HL-60/S4 treated with phorbol 12-myristate 13-acetate at 8.2 ng/mL for 4 days and 3 days (cell line): ENCODE measurements at regions not wholly inside any gene's neighbourhood (a gene's known extent, or its start where the extent isn't known, plus 50 kb on each side); places are given as distances from the start of the nearest gene placed in this dataset.

Source experiments
- in situ Hi-C: fragments of 300-500 bp; cut with MboI; formaldehyde crosslinking; loops from 2 replicates; pipeline ENCODE4 v1.15.0; 2022; ENCODE audit warnings: low sequenced_read_pairs

DNA sequence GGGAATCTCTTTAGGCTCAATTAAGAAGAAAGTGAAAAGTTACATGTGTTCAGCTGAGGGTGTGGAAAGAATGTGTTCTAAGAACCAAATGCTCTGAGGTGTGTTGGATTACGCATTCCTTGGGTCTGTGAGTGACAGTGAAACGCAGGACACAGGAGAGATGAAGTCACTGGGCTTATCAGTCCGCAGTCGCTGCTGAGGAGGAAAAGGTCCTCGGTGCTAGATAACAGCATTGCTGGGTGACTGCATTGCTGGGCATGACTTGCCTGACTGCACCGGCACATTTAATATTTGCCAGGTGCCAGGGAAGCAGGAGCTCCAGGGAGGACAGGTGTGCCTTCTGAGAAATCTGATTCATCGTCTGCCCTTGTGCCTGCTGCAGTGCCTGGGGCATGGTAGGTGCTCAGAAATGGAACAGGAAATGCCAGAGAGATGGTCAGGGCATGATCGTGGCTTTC, 64.4 kb upstream of the FZD10 start:
- in situ Hi-C loops: no loop called here

- in situ Hi-C loops: no loop called here
These were observed 63.8 kb upstream of the FZD10 start for GRCh38 chr12:130098301-130099005.

DNA sequence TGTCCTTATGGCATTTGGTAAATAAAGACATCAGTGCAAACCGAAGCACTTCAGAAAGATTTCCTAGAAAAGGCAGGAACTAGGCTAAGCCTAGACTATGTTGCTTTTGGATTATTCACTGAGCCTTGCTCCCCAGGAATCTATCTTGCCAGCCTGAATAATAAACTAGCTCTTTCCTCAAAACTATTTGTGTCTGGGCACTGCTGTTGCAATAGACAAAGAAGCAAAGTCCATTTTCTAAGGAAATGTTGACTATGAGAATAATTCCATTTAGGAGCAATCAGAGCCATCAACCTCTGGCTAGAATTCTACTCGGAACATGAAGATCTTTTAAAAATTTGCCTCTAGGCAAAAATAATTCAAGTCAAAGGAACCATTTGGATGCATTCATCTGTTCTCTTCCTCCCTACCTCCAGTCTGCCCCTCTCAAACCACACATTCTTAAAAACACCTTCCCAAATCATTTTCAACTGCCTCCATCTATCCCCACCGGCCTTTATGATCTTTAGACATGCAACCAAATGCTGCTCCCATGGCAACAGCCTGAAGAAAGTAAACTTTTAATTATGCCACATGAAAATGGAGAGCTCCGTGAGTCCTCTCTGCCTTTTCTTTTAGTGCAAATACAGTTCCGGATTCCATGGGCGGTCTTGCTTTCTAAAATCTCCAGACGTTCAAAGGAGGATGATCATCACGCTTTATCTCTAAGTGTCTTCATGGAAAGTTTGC, 61.5 kb upstream of the FZD10 start:
- in situ Hi-C loops: no loop called here

- in situ Hi-C loops: no loop called here
These were observed 60.9 kb upstream of the FZD10 start for GRCh38 chr12:130101370-130101769.

- in situ Hi-C loops: no loop called here
These were observed 60.0 kb upstream of the FZD10 start for GRCh38 chr12:130102266-130102665.

GRCh38 chr12:130104571-130105106, 57.6 kb upstream of the FZD10 start:
- in situ Hi-C loops: no loop called here

- in situ Hi-C loops: no loop called here
These were observed 53.0 kb upstream of the FZD10 start for GRCh38 chr12:130109062-130109945.

DNA sequence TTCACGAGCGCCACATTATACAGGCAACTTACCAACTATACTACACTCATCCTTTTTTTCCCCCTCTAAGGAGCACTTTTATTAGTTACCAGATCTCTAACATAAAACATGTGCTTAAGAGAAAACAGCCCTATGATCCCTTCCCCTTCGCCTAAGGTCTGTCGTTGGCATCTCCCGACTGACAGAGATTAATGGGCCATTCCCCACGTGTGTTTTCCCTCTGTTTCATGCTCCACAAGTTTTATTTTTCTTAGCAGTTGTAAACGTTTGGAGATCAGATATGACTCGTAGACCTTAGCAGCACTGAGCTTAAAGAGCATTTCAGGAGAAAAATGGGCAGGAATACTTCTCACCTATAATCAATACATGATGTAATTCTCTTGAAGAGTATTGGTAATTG, 51.4 kb upstream of the FZD10 start:
- in situ Hi-C loops: no loop called here

DNA sequence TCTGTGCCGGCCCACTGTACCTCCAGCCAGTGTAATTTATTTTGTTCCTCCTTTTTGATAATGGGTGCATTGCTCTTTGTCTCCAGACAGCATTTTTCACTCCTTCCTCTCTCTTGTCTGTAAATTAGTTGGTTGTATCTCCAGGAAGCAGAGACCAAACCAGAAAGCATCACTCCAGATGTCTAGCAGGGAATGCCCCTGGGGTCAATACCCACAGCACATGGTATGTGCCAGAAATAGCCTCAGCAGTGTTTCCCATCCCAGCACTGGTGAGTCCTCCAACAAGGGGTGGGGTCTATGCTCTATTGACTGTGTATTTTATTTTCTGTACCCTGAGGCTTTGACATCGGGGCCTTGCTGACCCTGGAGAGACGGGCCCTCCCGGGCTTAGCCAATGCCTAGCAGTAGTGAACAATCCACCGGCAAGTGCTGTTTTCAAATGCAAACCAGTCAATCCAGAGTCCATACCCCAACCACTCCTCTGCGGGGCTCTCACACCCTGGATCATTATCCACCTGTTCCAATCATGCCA, 50.2 kb upstream of the FZD10 start:
- in situ Hi-C loops: no loop called here
